ENCODE measurements at regions not wholly inside any gene's neighbourhood (a gene's known extent, or its start where the extent isn't known, plus 50 kb on each side); places are given as distances from the start of the nearest gene placed in this dataset.

GRCh38 chr12:82182601-82183190 lies 175.5 kb downstream of the CCDC59 start:
- TF ChIP-seq, protein P1, sequence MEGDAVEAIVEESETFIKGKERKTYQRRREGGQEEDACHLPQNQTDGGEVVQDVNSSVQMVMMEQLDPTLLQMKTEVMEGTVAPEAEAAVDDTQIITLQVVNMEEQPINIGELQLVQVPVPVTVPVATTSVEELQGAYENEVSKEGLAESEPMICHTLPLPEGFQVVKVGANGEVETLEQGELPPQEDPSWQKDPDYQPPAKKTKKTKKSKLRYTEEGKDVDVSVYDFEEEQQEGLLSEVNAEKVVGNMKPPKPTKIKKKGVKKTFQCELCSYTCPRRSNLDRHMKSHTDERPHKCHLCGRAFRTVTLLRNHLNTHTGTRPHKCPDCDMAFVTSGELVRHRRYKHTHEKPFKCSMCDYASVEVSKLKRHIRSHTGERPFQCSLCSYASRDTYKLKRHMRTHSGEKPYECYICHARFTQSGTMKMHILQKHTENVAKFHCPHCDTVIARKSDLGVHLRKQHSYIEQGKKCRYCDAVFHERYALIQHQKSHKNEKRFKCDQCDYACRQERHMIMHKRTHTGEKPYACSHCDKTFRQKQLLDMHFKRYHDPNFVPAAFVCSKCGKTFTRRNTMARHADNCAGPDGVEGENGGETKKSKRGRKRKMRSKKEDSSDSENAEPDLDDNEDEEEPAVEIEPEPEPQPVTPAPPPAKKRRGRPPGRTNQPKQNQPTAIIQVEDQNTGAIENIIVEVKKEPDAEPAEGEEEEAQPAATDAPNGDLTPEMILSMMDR (IDR thresholded peaks at IDR 0.05) = no peak
- no peak for TF ChIP-seq POLR2A (IDR thresholded peaks at IDR 0.05)
